ENCODE measurements at regions not wholly inside any gene's neighbourhood (a gene's known extent, or its start where the extent isn't known, plus 50 kb on each side); places are given as distances from the start of the nearest gene placed in this dataset.

DNA sequence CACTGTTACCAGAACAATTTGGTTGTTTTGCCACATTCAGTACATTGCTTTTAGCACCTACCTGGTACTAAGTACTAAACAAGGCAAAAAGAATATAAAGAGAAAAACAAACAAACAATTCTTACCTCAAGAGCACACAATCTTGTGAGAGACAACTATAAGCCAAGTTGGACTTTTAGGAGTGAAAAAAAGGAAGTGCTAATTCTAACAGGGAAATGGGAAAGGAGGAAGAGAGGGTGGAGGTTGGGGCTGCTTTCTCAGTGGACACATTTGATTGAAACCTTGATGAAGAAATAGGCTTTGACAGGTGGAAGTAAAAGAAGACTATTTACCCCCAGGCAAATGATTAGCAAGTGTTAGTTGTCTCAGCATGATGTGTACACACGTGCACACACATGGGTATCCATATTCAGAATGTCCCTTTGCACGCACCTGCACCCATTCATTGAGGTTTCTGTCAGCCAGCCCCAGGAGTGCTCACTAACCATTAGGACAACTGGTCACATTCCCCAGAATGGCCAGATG lies 302.6 kb downstream of the ACTL7B start:
- Histone ChIP-seq H3K4me1 (ENCODE audit: control insufficient read depth in 2 of 2, insufficient read depth in 2 of 2, low read length in 2 of 2) (peaks cover 0 to 4% of the 10 kb centered on the region in 2 donors), H3K9me3 (ENCODE audit: control insufficient read depth in 2 of 2, insufficient read depth in 1 of 2, low read length in 1 of 2) (no peaks in the 10 kb centered on the region), H3K27me3 (ENCODE audit: control insufficient read depth in 2 of 2, insufficient read depth in 1 of 2, low read length in 1 of 2) (no peaks in the 10 kb centered on the region), H3K27ac (ENCODE audit: low read depth in 1 of 2, low read length in 1 of 2) (no peak overlapping the region), H3K4me3 (ENCODE audit: low read length in 2 of 2) (no peak overlapping the region), H3K36me3 (ENCODE audit: control insufficient read depth in 2 of 2, insufficient read depth in 2 of 2, low read length in 1 of 2) (no peaks in the 10 kb centered on the region)
- 88% methylated on average over 2 of the region's 2 CpGs for WGBS
- DNase-seq (ENCODE audit: low read depth in 6 of 9, low spot score in 9 of 9): no peak

DNA sequence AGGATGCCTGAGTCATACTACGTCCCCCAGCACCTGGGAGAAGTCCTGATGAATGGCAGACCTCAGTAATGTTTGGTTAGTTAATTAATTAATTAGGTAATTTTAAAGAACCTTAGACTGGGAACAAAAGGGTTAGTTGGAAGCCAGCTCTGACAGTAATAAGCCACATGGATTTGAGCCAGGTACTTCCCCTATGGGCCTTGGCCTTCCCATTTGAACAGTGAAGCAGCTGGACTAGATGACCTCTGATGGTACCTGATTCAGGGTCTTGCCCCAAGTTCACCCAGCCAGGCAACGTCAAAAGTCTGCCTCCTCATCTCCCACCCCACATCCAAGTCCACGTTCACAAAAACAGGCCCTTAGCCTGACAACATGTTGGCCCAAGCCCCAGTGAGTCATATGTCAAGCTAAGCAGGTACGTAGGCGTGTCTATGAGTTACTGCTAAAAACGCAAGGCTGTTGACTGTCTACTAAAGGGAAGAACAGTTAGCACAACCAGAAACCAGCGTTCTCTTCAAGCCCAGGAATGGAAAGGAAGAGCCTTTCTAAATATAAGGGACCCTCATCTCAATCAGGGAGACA lies 303.2 kb downstream of the ACTL7B start:
- 85% methylated on average over 7 of the region's 7 CpGs for WGBS
- Histone ChIP-seq H3K9me3 (ENCODE audit: control insufficient read depth in 2 of 2, insufficient read depth in 1 of 2, low read length in 1 of 2) (no peaks in the 10 kb centered on the region), H3K27me3 (ENCODE audit: control insufficient read depth in 2 of 2, insufficient read depth in 1 of 2, low read length in 1 of 2) (no peaks in the 10 kb centered on the region), H3K27ac (ENCODE audit: low read depth in 1 of 2, low read length in 1 of 2) (no peak overlapping the region), H3K36me3 (ENCODE audit: control insufficient read depth in 2 of 2, insufficient read depth in 2 of 2, low read length in 1 of 2) (no peaks in the 10 kb centered on the region), H3K4me3 (ENCODE audit: low read length in 2 of 2) (no peak overlapping the region), H3K4me1 (ENCODE audit: control insufficient read depth in 2 of 2, insufficient read depth in 2 of 2, low read length in 2 of 2) (peaks cover 0 to 4% of the 10 kb centered on the region in 2 donors)
- no peak for DNase-seq (ENCODE audit: low read depth in 6 of 9, low spot score in 9 of 9)

- no peaks in the 10 kb centered on the region for H3K27me3 ChIP-seq (ENCODE audit: control insufficient read depth in 2 of 2, insufficient read depth in 1 of 2, low read length in 1 of 2)
- peak overlapping the region; percentile 2 to 30 for H3K27ac ChIP-seq (ENCODE audit: low read depth in 1 of 2, low read length in 1 of 2)
- no peak overlapping the region for H3K4me3 ChIP-seq (ENCODE audit: low read length in 2 of 2)
- DNase-seq (ENCODE audit: low read depth in 6 of 9, low spot score in 9 of 9): no peak
- WGBS: 93% methylated on average over 12 of the region's 12 CpGs
- H3K36me3 ChIP-seq (ENCODE audit: control insufficient read depth in 2 of 2, insufficient read depth in 2 of 2, low read length in 1 of 2): no peaks in the 10 kb centered on the region
- peaks cover 0 to 4% of the 10 kb centered on the region in 2 donors for H3K4me1 ChIP-seq (ENCODE audit: control insufficient read depth in 2 of 2, insufficient read depth in 2 of 2, low read length in 2 of 2)
- no peaks in the 10 kb centered on the region for H3K9me3 ChIP-seq (ENCODE audit: control insufficient read depth in 2 of 2, insufficient read depth in 1 of 2, low read length in 1 of 2)
Measured at GRCh38 chr9:108551030-108551841, 304.6 kb downstream of the ACTL7B start.

DNA sequence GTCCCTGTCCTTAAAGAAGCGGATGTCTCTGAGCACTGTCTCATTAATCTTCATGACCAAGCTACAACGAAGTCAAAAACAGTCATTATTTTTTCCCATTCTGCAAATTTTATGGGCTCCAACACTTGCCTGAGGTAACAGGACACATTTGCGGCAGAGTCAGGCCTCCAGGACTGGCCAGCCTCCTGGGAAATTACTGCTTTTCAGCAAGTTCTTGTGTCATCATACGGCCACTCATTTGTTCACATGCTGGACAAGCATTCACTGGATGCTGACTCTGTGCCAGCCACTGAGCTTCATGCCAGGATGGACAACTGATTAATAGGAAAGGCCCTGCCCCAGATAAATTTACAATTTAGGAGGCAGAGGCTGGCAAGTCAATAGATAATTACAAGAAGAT lies 305.7 kb downstream of the ACTL7B start:
- Histone ChIP-seq H3K27me3 (ENCODE audit: control insufficient read depth in 2 of 2, insufficient read depth in 1 of 2, low read length in 1 of 2) (no peaks in the 10 kb centered on the region), H3K4me3 (ENCODE audit: low read length in 2 of 2) (no peak overlapping the region), H3K27ac (ENCODE audit: low read depth in 1 of 2, low read length in 1 of 2) (no peak overlapping the region), H3K9me3 (ENCODE audit: control insufficient read depth in 2 of 2, insufficient read depth in 1 of 2, low read length in 1 of 2) (no peaks in the 10 kb centered on the region), H3K4me1 (ENCODE audit: control insufficient read depth in 2 of 2, insufficient read depth in 2 of 2, low read length in 2 of 2) (peaks cover 0 to 4% of the 10 kb centered on the region in 2 donors), H3K36me3 (ENCODE audit: control insufficient read depth in 2 of 2, insufficient read depth in 2 of 2, low read length in 1 of 2) (no peaks in the 10 kb centered on the region)
- 92% methylated on average over 4 of the region's 4 CpGs for WGBS
- DNase-seq (ENCODE audit: low read depth in 6 of 9, low spot score in 9 of 9): no peak

DNA sequence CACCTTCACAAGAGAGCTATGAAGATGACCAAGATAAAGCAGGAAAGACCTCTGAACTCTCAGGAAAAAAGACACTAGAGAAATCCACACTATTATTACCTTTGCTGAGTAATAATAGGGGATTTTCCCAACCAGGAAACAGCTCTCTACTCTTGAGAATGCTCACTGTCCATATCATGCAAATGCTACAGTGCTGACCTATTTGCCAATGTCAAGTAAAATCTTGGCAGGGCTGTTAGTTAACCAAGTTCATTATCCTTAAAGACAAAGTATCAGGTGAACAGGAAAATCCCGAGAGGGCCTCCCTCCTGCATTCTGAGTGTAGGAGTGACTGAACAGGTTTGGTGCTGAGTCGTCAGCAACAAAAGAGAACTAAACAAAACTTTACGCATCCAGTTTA lies 306.6 kb downstream of the ACTL7B start:
- Histone ChIP-seq H3K4me1 (ENCODE audit: control insufficient read depth in 2 of 2, insufficient read depth in 2 of 2, low read length in 2 of 2) (peaks cover 0 to 4% of the 10 kb centered on the region in 2 donors), H3K4me3 (ENCODE audit: low read length in 2 of 2) (no peak overlapping the region), H3K27ac (ENCODE audit: low read depth in 1 of 2, low read length in 1 of 2) (peak overlapping the region in 1 of 2 donors; percentile 49), H3K27me3 (ENCODE audit: control insufficient read depth in 2 of 2, insufficient read depth in 1 of 2, low read length in 1 of 2) (no peaks in the 10 kb centered on the region), H3K36me3 (ENCODE audit: control insufficient read depth in 2 of 2, insufficient read depth in 2 of 2, low read length in 1 of 2) (no peaks in the 10 kb centered on the region), H3K9me3 (ENCODE audit: control insufficient read depth in 2 of 2, insufficient read depth in 1 of 2, low read length in 1 of 2) (no peaks in the 10 kb centered on the region)
- 93% methylated on average over 3 of the region's 3 CpGs for whole genome bisulfite sequencing
- DNase-seq (ENCODE audit: low read depth in 6 of 9, low spot score in 9 of 9): peak in 1 of 9 donors; percentile 25

- no peaks in the 10 kb centered on the region for H3K27me3 ChIP-seq (ENCODE audit: control insufficient read depth in 2 of 2, insufficient read depth in 1 of 2, low read length in 1 of 2)
- H3K36me3 ChIP-seq (ENCODE audit: control insufficient read depth in 2 of 2, insufficient read depth in 2 of 2, low read length in 1 of 2): no peaks in the 10 kb centered on the region
- WGBS: 96% methylated on average over 4 of the region's 4 CpGs
- H3K4me1 ChIP-seq (ENCODE audit: control insufficient read depth in 2 of 2, insufficient read depth in 2 of 2, low read length in 2 of 2): peaks cover 0 to 4% of the 10 kb centered on the region in 2 donors
- H3K4me3 ChIP-seq (ENCODE audit: low read length in 2 of 2): no peak overlapping the region
- no peaks in the 10 kb centered on the region for H3K9me3 ChIP-seq (ENCODE audit: control insufficient read depth in 2 of 2, insufficient read depth in 1 of 2, low read length in 1 of 2)
- no peak overlapping the region for H3K27ac ChIP-seq (ENCODE audit: low read depth in 1 of 2, low read length in 1 of 2)
- DNase-seq (ENCODE audit: low read depth in 6 of 9, low spot score in 9 of 9): no peak
Measured at GRCh38 chr9:108547411-108548135, 308.2 kb downstream of the ACTL7B start.

GRCh38 chr9:108546215-108546614 lies 309.6 kb downstream of the ACTL7B start:
- Histone ChIP-seq H3K36me3 (ENCODE audit: control insufficient read depth in 2 of 2, insufficient read depth in 2 of 2, low read length in 1 of 2) (no peaks in the 10 kb centered on the region), H3K27ac (ENCODE audit: low read depth in 1 of 2, low read length in 1 of 2) (no peak overlapping the region), H3K27me3 (ENCODE audit: control insufficient read depth in 2 of 2, insufficient read depth in 1 of 2, low read length in 1 of 2) (no peaks in the 10 kb centered on the region), H3K9me3 (ENCODE audit: control insufficient read depth in 2 of 2, insufficient read depth in 1 of 2, low read length in 1 of 2) (no peaks in the 10 kb centered on the region), H3K4me3 (ENCODE audit: low read length in 2 of 2) (no peak overlapping the region), H3K4me1 (ENCODE audit: control insufficient read depth in 2 of 2, insufficient read depth in 2 of 2, low read length in 2 of 2) (peaks cover 0 to 3% of the 10 kb centered on the region in 2 donors)
- no peak for DNase-seq (ENCODE audit: low read depth in 6 of 9, low spot score in 9 of 9)
- 81% methylated on average over 2 of the region's 2 CpGs for WGBS

DNA sequence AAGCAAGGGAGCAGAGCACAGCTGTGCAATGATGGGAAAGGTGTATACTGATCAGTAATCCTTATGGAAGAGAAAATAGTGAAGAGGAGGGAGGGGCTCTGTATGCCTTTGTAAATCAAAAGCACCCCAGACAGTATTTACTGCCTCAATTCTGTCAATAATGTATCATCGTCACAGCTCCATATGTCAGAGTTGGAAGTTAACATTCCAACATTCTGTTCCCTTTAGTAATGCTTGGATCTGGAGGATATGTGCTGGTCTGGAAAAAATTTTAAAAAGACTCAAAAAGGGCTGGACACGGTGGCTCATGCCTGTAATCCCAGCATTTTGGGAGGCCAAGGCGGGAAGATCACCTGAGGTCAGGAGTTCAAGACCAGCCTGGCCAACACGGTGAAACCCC lies 310.4 kb downstream of the ACTL7B start:
- no peaks in the 10 kb centered on the region for H3K36me3 ChIP-seq (ENCODE audit: control insufficient read depth in 2 of 2, insufficient read depth in 2 of 2, low read length in 1 of 2)
- H3K27ac ChIP-seq (ENCODE audit: low read depth in 1 of 2, low read length in 1 of 2): no peak overlapping the region
- H3K4me1 ChIP-seq (ENCODE audit: control insufficient read depth in 2 of 2, insufficient read depth in 2 of 2, low read length in 2 of 2): peaks cover 0 to 3% of the 10 kb centered on the region in 2 donors
- DNase-seq (ENCODE audit: low read depth in 6 of 9, low spot score in 9 of 9): no peak
- H3K27me3 ChIP-seq (ENCODE audit: control insufficient read depth in 2 of 2, insufficient read depth in 1 of 2, low read length in 1 of 2): no peaks in the 10 kb centered on the region
- no peaks in the 10 kb centered on the region for H3K9me3 ChIP-seq (ENCODE audit: control insufficient read depth in 2 of 2, insufficient read depth in 1 of 2, low read length in 1 of 2)
- H3K4me3 ChIP-seq (ENCODE audit: low read length in 2 of 2): no peak overlapping the region
- 95% methylated on average over 4 of the region's 4 CpGs for WGBS

DNA sequence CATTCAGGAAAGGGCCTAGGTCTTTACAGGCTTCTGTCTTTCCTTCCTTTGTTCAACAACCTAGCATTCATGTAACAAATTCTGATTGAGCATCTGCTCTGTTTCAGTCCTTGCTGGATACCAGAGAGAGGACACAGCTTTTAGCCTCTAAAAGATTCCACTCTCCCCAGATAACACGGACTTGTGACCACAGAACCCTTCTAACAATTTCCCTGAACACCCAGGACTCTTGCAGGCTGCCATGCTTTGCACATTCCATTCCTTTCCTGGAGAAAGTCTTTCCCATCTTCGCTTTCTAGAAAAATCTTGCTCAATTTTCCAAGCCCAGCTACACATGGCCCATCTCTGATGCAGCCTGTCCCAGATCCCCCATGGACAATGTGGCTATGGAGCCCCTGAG lies 310.9 kb downstream of the ACTL7B start:
- H3K9me3 ChIP-seq (ENCODE audit: control insufficient read depth in 2 of 2, insufficient read depth in 1 of 2, low read length in 1 of 2): no peaks in the 10 kb centered on the region
- H3K27ac ChIP-seq (ENCODE audit: low read depth in 1 of 2, low read length in 1 of 2): no peak overlapping the region
- 86% methylated on average over 2 of the region's 2 CpGs for WGBS
- no peak overlapping the region for H3K4me3 ChIP-seq (ENCODE audit: low read length in 2 of 2)
- H3K4me1 ChIP-seq (ENCODE audit: control insufficient read depth in 2 of 2, insufficient read depth in 2 of 2, low read length in 2 of 2): peaks cover 0 to 3% of the 10 kb centered on the region in 2 donors
- no peaks in the 10 kb centered on the region for H3K27me3 ChIP-seq (ENCODE audit: control insufficient read depth in 2 of 2, insufficient read depth in 1 of 2, low read length in 1 of 2)
- no peaks in the 10 kb centered on the region for H3K36me3 ChIP-seq (ENCODE audit: control insufficient read depth in 2 of 2, insufficient read depth in 2 of 2, low read length in 1 of 2)
- DNase-seq (ENCODE audit: low read depth in 6 of 9, low spot score in 9 of 9): no peak
